GM19099 (cell line): ENCODE measurements at regions not wholly inside any gene's neighbourhood (a gene's known extent, or its start where the extent isn't known, plus 50 kb on each side); places are given as distances from the start of the nearest gene placed in this dataset.

Experiments used
- POLR2A ChIP-seq: IDR thresholded peaks from 3 replicates; pipeline ENCODE4 v1.6.1; 2011; ENCODE audit warnings: low read depth; ENCODE audit not compliant: insufficient read length; ENCODE audit errors: extremely low read depth

DNA sequence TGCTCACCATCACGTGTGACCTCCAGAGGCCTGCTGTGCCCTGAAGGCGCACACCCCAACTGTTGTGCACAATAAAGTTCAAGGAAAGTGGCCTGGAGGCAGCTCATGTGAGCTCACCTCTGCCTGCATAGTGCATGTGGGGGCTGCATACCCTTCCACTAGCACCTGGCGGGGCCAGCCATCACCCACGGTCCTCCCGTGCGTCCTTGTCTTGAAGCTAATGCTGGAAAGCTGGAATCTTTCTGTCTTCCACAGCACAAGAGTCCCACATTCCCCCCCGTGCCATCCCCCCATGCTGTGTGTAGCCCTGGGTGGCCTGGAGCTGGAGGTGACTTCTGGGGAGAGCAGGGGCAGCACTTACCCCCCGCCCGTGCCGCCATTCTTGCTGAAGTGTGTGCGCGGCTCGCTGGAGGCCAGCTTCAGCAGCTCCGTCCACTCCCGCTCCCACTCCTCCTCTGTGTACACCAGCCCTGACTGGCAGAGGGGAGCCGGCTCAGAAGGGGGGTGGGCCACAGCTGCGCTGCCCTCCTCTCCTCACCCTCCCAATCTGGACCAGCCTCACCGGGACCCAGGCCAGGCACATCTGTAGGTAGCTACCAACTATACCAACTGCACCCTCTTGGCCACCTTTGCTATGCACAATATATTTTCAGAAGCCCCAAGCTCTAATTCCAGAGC, 199.5 kb downstream of the KLF13 start:
- no peak for TF ChIP-seq POLR2A

DNA sequence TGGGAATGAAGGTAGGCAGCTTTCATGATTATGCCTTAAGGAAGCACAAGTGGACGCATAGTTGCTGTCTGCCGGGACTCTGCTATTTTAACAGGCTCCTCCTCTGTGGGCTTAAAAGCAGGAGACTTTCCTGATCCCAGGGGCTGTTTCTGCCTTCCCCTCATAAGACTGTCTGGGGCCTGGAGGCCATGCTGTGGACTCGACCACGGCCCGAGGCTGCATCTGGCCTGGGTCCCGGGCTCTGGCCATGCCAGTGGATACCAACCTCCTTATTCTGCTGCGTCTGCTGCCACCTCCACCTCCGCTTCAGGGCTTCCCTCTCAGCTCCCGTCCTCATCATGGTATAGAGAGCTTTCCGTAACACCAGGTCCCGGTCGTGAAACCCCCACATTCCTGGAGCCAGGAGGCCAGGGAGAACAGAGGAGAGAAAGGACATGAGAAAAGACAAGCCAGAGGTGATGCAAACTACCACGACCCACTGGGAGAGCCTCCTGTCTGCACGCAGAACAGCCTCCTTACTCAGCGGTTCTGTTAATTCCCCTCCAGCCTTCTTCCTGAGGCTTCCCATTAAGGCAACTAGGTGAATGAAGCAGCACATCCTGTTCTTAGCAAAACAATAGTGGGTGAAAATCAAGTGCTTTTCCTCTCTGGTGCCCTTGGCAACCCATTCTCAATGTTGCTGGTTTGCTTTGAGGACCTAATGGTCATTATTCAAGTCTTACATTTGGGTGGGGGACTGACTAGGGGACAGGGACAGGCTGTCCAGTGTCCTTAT, 200.5 kb downstream of the KLF13 start:
- no peak for TF ChIP-seq POLR2A

DNA sequence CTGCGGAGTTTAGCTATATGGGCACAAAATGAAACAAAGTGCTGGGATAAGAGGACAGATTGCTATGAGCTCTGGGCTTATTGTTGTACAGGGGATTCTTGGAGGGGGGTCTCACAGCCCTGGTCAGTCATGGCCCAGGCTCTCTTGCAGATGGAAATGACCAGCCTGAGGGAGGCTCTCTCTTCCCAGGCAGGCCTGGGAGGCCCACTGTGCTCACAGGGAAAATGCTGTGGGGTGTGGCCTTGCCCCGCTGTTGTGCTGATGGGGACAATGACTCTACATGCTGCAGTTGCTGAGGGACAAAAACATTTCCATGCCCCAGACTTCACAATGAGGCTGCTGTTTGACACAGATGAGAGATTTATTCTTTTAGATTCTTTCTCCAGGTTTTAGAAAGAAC, 202.2 kb downstream of the KLF13 start:
- TF ChIP-seq POLR2A, result no peak

DNA sequence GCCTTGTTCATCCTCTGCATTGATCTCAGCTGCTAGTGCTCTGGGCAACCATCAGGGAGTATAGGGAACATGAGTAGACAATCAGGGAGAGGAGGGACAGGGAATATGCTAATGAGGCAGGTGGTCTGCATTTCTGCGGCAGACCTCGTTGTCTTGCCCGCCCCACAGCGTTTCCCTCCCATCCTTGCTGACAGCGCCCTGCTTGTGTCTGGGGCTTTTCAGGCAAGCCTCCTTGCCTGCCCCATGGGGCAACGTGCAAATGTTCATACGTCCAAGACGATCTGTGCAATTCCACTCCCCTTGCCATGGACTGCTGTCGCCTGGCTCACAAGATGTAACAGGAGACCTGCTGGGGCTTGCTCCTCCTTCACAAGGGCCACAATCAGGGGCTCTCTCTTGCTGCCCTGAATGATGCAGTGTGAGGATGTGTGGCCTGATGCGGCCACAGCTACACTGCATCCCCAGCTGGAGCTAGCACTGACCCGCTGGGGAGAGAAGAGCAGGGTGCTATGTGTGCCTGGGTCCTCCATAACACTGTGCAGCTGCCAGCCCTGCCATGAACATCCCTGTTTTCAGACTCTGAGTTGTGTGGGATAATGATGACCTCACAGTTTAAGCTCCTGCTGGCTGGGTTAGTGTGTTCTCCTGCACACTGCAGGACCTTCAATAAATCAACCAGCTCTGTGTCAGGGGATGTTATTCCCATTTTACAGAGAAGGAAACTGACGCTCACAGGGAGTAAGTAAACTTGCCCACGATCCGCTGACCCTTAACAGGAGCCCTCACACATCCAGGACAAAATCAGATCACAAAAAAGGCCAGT, 211.3 kb downstream of the KLF13 start:
- no peak for TF ChIP-seq POLR2A

DNA sequence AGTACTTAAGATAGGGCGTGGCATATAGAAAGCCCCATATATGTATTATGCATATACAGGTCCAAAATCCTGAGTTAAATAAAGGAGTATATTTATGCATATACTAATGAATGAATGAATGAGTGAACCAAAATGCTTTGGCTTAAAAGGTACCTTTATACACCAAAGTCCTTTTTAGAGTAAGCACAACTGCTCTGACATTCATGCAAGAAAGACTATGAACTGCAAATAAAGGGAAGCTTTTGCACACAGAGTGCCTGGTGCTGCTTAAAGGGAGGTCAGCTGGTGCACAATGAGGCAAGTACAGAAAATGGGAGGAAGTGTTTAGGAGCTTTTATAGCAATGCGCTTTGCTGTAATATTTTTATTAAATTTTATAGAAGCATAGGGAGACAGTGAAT, 214.0 kb downstream of the KLF13 start:
- no peak for TF ChIP-seq POLR2A

DNA sequence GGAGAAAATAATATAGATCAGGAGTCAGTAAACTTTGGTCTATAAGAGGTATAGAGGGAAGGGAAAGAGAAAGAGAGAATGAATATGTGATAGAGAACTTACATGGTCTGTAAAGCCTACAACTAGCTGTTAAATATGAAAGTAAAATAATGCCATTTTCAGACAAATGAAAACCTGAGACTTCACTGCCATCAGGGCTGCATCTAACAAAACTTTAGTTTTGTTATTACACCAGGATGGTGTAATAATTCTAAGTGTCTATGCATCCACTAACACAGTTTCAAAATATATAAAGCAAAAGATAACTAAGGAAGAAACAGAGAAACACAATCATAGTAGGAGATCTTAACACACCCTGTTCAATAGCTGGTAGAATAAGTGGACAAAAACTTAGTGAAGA, 217.7 kb downstream of the KLF13 start:
- TF ChIP-seq POLR2A, result no peak

DNA sequence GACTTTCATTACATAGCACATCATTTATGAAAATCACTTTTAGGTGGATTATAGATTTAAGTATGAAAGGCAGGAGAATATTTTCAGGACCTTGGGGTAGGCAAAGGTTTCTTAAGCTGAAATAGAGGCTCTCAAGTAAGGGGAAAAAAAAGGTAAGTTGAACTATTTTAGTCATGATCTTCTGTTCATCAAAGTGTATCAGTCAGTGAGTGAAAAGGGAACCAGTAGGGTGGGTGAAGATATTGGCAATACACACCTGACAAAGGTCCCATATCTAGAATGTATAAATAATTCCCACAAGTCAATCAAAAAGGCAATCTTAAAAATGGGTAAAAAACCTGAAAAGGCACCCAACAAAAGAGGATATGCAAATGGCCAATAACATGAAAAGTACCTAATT, 218.6 kb downstream of the KLF13 start:
- no peak for TF ChIP-seq POLR2A

DNA sequence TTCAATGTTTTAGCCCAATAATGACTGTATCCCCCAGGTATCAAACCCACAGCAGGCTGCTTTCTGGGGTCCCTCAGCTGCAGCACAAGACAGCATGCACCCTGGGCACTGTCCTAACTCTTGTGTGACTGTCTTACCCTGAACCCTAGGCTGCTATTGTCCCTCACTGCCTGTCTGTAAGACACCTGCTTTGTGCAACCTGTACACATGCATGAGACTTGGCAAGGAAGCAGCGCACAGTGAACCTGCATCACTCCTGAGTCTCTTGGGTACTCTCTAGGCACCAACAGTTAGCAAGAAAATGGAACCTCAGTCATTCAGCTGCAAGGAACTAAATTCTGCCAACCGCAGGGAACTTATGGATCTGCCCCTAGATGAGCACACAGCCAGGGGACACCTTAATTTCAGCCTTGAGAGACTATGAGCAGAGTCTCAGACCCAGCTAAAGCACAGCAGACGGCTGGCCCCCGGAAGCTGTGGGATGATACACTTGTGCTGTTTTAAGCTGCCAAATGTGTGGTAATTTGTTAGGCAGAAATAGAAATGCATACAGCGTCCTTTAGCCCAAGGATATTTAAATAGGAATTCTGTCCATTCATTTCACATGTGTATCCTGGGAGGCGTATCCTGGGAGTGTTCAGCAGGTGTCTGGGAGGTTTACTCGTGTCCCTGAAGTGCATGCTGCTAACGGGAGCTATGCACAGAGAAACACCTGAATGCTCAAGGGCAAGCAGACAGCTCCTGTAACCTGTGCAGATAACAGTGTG, 223.8 kb downstream of the KLF13 start:
- no peak for TF ChIP-seq POLR2A

DNA sequence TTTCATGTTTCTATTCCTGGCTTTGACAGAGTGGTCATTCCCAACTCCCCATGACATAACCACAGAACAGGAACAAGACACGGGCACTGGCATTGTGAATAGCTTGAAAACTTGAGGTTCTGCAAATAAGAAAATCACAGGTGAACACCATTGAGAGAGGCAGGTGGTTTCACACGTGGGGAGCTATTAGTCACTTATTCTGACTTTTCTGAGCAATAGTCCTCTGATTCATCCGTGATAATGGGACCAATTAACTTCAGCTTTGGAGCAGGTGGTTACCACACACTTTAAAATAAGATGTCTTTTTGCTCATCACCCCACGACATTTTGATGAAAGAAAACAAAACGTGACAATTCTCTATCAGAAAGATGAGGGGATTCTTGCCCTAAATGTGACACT, 224.7 kb downstream of the KLF13 start:
- TF ChIP-seq POLR2A, result no peak

DNA sequence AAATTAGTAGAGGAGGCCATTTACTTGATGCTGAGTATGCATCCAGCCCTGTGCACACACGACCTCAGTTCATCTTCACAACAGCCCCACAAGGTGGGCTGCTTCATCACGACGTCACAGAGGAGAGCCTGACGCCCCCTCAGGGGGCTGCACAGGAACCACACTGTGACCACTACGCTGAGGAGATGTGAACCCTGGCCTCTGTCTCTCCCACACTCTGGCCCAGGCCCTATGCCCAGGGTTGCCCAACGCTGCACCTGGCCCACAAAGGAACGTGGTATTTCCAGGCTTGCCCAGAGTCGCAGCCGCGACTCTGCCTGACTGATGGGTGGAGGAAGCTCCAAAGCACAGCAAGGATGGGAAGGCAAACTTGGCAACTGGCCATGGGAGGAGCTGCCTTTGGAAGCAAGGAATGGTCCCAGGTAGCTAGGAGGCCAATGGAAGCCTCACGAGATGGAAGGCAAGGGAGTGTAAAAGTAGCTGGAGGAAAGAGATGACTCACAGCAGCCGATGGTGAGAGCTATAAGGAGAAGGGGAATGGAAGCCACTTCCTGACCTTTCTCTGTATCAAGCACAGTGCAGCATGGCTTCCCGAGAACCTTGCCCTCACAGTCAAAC, 226.0 kb downstream of the KLF13 start:
- no peak for TF ChIP-seq POLR2A

DNA sequence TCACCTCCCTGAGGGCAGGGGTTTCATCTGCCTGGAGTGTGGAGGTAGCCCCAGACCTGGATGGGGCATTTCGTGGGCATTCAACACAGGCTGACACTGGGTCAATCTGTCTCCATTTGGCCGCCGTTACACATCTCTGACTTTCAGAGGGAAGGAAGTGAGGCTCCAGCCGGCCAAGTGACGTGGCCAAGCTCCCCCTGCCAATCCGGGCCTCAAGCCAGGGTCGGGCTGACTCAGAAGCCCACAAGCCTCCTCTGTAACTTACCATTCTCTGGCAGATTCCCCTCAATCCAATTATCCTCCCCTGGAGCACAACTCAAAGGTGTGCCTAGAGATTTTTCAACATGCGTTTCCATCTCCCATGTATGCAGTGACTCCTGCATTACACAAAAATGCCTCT, 227.6 kb downstream of the KLF13 start:
- no peak for TF ChIP-seq POLR2A

DNA sequence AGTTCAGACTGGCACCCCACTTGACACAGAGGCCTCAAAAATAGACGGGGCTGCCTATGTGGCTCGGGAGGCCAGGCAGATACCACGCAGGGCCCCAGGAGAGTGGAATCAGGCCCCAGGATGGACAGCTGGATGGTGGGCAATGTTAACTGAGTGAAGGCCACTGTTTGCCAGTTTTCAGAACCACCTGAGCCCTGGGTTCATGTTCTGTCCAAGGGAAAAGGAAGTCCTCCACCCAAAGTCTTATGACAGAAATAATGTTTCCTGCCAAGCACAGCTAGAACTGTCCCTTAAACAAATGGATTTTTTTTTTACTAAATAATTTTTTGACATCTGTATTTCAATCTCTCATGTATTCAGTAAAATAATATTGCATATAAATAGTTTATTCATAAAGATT, 228.4 kb downstream of the KLF13 start:
- TF ChIP-seq POLR2A, result no peak

DNA sequence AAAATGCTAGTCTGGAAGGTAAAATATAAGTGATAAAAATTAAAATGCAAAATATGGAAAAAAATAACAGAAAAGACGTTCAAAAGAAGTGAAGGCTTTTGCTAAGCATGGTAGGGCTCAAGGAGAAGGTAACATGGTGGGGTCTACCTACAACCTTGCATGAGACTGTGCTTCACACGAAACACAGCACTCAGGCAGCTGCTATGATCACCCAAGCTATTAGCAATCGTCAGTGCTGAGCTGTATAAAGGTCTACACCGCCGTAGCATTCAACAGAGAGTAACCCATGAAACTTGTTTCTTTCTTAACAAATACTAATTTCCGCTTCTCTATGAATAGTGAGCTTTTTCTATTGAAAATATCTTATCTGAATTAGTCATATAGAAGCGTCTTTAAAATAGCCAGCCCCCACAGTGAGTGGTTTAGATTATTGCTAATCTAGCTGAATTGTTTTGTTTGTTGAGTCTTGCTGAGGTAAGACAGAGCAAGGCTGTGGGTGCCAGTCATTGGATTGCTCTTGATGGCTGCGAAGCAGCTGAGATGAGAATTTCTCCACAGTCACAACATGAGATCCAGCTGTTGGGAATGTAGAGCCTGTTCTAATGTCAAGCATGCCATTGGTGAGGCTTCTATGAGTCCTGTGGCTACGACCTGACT, 230.0 kb downstream of the KLF13 start:
- TF ChIP-seq POLR2A, result no peak

DNA sequence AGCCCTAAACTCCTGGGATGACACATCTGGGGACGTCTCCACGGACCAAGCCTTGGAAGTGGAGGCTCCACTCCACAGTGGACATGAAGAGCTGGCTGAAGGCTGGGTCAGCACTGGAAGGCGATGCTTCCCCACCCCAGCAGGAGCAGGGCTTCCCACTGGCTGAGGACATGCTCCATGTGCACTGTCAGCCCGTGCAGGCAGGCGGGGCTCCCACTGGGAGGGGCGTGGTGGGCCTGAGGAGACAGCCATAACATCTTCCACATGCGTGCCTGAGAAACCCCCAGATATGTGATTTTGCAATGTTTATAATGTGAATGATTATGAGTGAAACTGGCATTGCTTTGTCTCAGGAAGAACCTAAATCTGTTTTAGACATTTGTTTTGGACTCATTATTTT, 231.3 kb downstream of the KLF13 start:
- no peak for TF ChIP-seq POLR2A
